Small intestine (tissue), 7 donors: ENCODE measurements at regions not wholly inside any gene's neighbourhood (a gene's known extent, or its start where the extent isn't known, plus 50 kb on each side); places are given as distances from the start of the nearest gene placed in this dataset.

Experiments used
- DNase-seq, 2 donors: peaks; one replicate each; pipeline versions ENCODE4 v3.0.0 to v3.0.0-alpha.2; 2013
- FAIRE-seq: peaks from 2 replicates; lab custom pipeline; 2012; peaks lifted over from hg19 to GRCh38; lab: Jason Lieb, UNC
- H3K27ac ChIP-seq, 3 donors: one replicate each; pipeline ENCODE4 v1.5.1; 2013; ENCODE audit warnings: low read length in 2 of 3, mild to moderate bottlenecking in 2 of 3, control low read depth in 1 of 3, inconsistent platforms in 1 of 3, low read depth in 1 of 3, moderate library complexity in 1 of 3
- H3K27me3 ChIP-seq, 3 donors: one replicate each; pipeline ENCODE4 v1.6.1; 2013; ENCODE audit warnings: low read length in 3 of 3, inconsistent platforms in 1 of 3; ENCODE audit not compliant: control insufficient read depth in 3 of 3, insufficient read depth in 3 of 3
- H3K36me3 ChIP-seq, 3 donors: one replicate each; pipeline ENCODE4 v1.6.1; 2013; ENCODE audit warnings: low read length in 3 of 3, inconsistent platforms in 1 of 3, low read depth in 1 of 3, mild to moderate bottlenecking in 1 of 3, moderate library complexity in 1 of 3; ENCODE audit not compliant: control insufficient read depth in 3 of 3, insufficient read depth in 2 of 3
- H3K4me1 ChIP-seq, 3 donors: one replicate each; pipeline ENCODE4 v1.6.1; 2013; ENCODE audit warnings: low read length in 2 of 3, inconsistent platforms in 1 of 3, low read depth in 1 of 3, mild to moderate bottlenecking in 1 of 3, moderate library complexity in 1 of 3; ENCODE audit not compliant: control insufficient read depth in 3 of 3, insufficient read depth in 2 of 3
- H3K4me3 ChIP-seq, 3 donors: one replicate each; pipeline ENCODE4 v1.5.1; 2013; ENCODE audit warnings: low read length in 3 of 3, control low read depth in 1 of 3, inconsistent platforms in 1 of 3, low read depth in 1 of 3, mild to moderate bottlenecking in 1 of 3, moderate library complexity in 1 of 3
- H3K9me3 ChIP-seq, 2 donors: one replicate each; pipeline ENCODE4 v1.6.1; 2013; ENCODE audit warnings: low read depth in 1 of 2, low read length in 1 of 2; ENCODE audit not compliant: control insufficient read depth in 2 of 2, insufficient read depth in 1 of 2
- WGBS, 3 donors: extraction: QIAGEN DNeasy Blood & Tissue Kit; methylation state at CpG; one replicate each; pipeline ENCODE4 v1.1.7; 2013; 5-methylcytosine and 5-hydroxymethylcytosine counted together
- donor health status: healthy with polysubstance abuse.
- donor health status: control.
- donor health status: control.
- donor health status: Bipolar disorder and iron deficiency.
- donor health status: healthy.

- no peak overlapping the region for H3K27ac ChIP-seq
- H3K27me3 ChIP-seq = no peaks in the 10 kb centered on the region
- H3K9me3 ChIP-seq = no peaks in the 10 kb centered on the region
- H3K4me1 ChIP-seq = no peaks in the 10 kb centered on the region
- DNase-seq (no peak), FAIRE-seq (no peak)
- 86 to 87% (median 86%) methylated on average over 7 of the region's 7 CpGs for WGBS, 3 donors
- H3K36me3 ChIP-seq = no peaks in the 10 kb centered on the region
- no peak overlapping the region for H3K4me3 ChIP-seq
Measured at GRCh38 chr2:2850859-2851258, 519.8 kb upstream of the MYT1L start.

GRCh38 chr2:2850218-2850755, 519.2 kb upstream of the MYT1L start:
- 92 to 94% (median 93%) methylated on average over 22 of the region's 22 CpGs for WGBS, 3 donors
- Histone ChIP-seq H3K4me3 (no peak overlapping the region), H3K36me3 (no peaks in the 10 kb centered on the region), H3K27me3 (no peaks in the 10 kb centered on the region), H3K9me3 (no peaks in the 10 kb centered on the region), H3K27ac (no peak overlapping the region), H3K4me1 (no peaks in the 10 kb centered on the region)
- DNase-seq = no peak
- FAIRE-seq = no peak

GRCh38 chr2:2849464-2850217, 518.6 kb upstream of the MYT1L start:
- Histone ChIP-seq H3K27ac (peak overlapping the region in 1 of 3 donors; percentile 17), H3K4me1 (no peaks in the 10 kb centered on the region), H3K4me3 (no peak overlapping the region), H3K27me3 (no peaks in the 10 kb centered on the region), H3K9me3 (no peaks in the 10 kb centered on the region), H3K36me3 (no peaks in the 10 kb centered on the region)
- WGBS, 3 donors = 85 to 88% (median 87%) methylated on average over 15 of the region's 15 CpGs
- no peak for DNase-seq
- FAIRE-seq = no peak

- Histone ChIP-seq H3K9me3 (no peaks in the 10 kb centered on the region), H3K27me3 (no peaks in the 10 kb centered on the region), H3K36me3 (no peaks in the 10 kb centered on the region), H3K4me1 (no peaks in the 10 kb centered on the region), H3K27ac (peak overlapping the region in 1 of 3 donors; percentile 17), H3K4me3 (no peak overlapping the region)
- WGBS, 3 donors = 55 to 82% (median 75%) methylated on average over 5 to 6 of the region's 6 CpGs
- no peak for FAIRE-seq
- peak in 1 of 2 donors; percentile 11 for DNase-seq
Measured at GRCh38 chr2:2848621-2849333, 517.7 kb upstream of the MYT1L start.

- Histone ChIP-seq H3K9me3 (no peaks in the 10 kb centered on the region), H3K27ac (no peak overlapping the region), H3K36me3 (no peaks in the 10 kb centered on the region), H3K4me3 (no peak overlapping the region), H3K4me1 (no peaks in the 10 kb centered on the region), H3K27me3 (no peaks in the 10 kb centered on the region)
- FAIRE-seq (no peak), DNase-seq (no peak)
- WGBS, 3 donors = 92 to 94% (median 92%) methylated on average over 6 of the region's 6 CpGs
Measured at GRCh38 chr2:2848198-2848597, 517.1 kb upstream of the MYT1L start.

- H3K9me3 ChIP-seq = no peaks in the 10 kb centered on the region
- H3K4me1 ChIP-seq = no peaks in the 10 kb centered on the region
- H3K36me3 ChIP-seq = no peaks in the 10 kb centered on the region
- no peaks in the 10 kb centered on the region for H3K27me3 ChIP-seq
- 41 to 55% (median 52%) methylated on average over 5 of the region's 5 CpGs for whole genome bisulfite sequencing, 3 donors
- H3K27ac ChIP-seq = no peak overlapping the region
- FAIRE-seq = no peak
- H3K4me3 ChIP-seq = no peak overlapping the region
- no peak for DNase-seq
Measured at GRCh38 chr2:2847209-2847676, 516.2 kb upstream of the MYT1L start.

- Histone ChIP-seq H3K36me3 (no peaks in the 10 kb centered on the region), H3K4me3 (no peak overlapping the region), H3K9me3 (no peaks in the 10 kb centered on the region), H3K27me3 (no peaks in the 10 kb centered on the region), H3K4me1 (no peaks in the 10 kb centered on the region), H3K27ac (peak overlapping the region in 1 of 3 donors; percentile 11)
- WGBS, 3 donors = 17 to 55% (median 28%) methylated on average over 16 to 17 of the region's 17 CpGs
- FAIRE-seq = no peak
- DNase-seq = peak in 1 of 2 donors; percentile 27
Measured at GRCh38 chr2:2846332-2847208, 515.5 kb upstream of the MYT1L start.

- no peaks in the 10 kb centered on the region for H3K36me3 ChIP-seq
- peak overlapping the region in 1 of 3 donors; percentile 11 for H3K27ac ChIP-seq
- no peak overlapping the region for H3K4me3 ChIP-seq
- DNase-seq = no peak
- no peaks in the 10 kb centered on the region for H3K4me1 ChIP-seq
- no peaks in the 10 kb centered on the region for H3K9me3 ChIP-seq
- WGBS, 3 donors = 74 to 81% (median 77%) methylated on average over 14 of the region's 14 CpGs
- FAIRE-seq = no peak
- no peaks in the 10 kb centered on the region for H3K27me3 ChIP-seq
Measured at GRCh38 chr2:2845806-2846315, 514.8 kb upstream of the MYT1L start.
